ENCODE measurements at regions not wholly inside any gene's neighbourhood (a gene's known extent, or its start where the extent isn't known, plus 50 kb on each side); places are given as distances from the start of the nearest gene placed in this dataset.

- TF ChIP-seq CHD7 (IDR thresholded peaks at IDR 0.05; ENCODE audit: insufficient replicate concordance, low read length) (no peak), HDAC6 (IDR thresholded peaks at IDR 0.05; ENCODE audit: low read depth, low read length) (no peak), SAP30 (IDR thresholded peaks at IDR 0.05; ENCODE audit: insufficient read depth, insufficient replicate concordance, low read length) (no peak), SP1 (IDR thresholded peaks at IDR 0.05; ENCODE audit: low read depth, low read length) (no peak), KDM5A (IDR thresholded peaks at IDR 0.05; ENCODE audit: low read length) (no peak), BACH1 (IDR thresholded peaks at IDR 0.05; ENCODE audit: low read length) (no peak), HDAC2 (IDR thresholded peaks at IDR 0.05; ENCODE audit: borderline replicate concordance in 1 of 2, low read depth in 2 of 2, low read length in 2 of 2) (no peak), CHD1 (IDR thresholded peaks at IDR 0.05; ENCODE audit: low read depth, low read length) (no peak), RXRA (IDR thresholded peaks at IDR 0.05; ENCODE audit: insufficient read depth, low read depth, low read length) (no peak)
These were observed 303.1 kb upstream of the KYNU start (continued) for GRCh38 chr2:142574388-142574787.

Data from H1 (cell line).